ENCODE measurements at regions not wholly inside any gene's neighbourhood (a gene's known extent, or its start where the extent isn't known, plus 50 kb on each side); places are given as distances from the start of the nearest gene placed in this dataset.

DNA sequence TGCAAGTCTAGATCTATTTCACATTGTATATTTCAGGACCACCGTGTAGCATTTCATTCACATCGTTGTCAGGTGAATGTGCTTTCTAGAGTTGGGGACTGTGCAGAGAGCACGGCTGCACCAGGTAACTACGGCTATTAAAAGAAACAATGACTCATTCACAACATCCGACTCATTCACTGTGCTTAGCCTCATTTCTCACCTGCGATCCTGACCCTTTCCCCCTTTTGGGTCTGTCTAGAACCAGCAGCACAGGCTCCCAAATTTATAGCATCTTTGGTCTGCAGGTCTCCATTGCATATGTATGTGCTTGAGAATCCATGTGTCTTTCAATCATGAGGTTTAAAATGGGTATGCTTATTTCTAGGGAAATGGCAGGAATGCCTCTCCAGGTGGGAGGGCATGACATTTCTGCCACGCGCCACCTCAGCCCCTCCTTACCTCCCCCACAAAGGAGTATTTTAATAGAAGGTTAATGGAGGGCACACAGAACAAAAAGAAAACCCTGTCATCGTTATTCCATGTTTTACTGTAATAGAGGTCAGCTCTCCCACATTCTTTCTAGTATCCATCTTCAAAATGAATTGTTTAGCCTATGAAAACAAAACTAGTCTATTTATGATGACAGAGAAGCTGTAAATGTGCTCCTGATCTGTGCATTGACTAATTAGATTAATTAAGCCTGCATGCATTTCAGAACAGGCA lies 246.7 kb upstream of the EPHA4 start:
- DNase-seq, result no peak

DNA sequence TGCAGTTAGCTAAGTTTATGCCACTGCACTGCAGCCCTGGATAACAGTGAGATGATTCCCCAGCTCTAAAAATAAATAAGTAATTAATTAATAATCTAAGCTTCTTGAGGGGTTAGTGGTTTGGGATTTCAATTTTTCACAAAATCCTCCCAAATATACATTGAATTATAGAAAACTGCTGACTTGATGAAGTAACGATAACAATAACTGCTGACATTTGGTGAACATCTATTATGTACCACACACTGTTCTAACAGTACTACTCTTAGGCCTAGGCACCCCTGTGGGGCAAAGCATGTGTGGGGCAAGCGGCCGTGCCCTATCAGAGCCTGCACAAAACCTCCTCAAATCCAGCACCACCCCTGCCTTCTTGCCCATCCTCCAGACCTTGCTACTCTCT lies 245.8 kb upstream of the EPHA4 start:
- DNase-seq, result no peak

DNA sequence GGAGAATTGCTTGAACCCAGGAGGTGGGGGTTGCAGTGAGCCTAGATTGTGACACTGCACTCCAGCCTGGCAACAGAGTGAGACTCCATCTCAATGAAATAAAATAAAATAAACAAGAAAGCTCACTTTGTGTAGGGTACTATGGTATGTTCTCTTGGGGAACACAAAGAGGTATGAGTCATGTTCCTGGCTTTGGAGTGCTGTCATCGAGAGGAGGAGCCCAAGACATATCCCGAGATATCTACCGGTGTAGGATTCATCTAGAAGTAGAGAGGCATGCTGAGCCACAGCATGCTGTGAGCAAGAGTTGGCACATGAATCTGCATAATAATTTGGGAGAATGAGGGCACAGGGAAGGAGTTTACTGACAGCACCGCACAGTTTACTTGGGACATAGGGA lies 244.9 kb upstream of the EPHA4 start:
- DNase-seq, result no peak

DNA sequence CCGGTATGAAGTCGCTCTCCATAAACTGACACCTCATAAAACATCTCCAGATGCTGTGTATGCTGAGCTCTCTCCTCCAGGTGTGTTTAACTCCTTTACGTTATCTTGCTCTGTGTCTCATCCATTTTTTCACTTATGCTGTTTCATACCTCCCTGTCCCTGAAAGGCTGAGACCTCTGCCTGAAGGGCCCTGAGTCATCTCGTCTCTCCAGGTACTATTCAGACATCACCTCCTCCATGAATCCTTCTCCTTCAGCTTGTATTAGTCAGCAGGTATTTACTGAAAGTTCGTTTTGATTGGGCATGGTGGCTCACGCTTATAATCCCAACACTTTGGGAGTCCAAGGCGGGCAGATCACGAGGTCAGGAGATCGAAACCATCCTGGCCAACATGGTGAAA lies 244.5 kb upstream of the EPHA4 start:
- DNase-seq, result no peak

DNA sequence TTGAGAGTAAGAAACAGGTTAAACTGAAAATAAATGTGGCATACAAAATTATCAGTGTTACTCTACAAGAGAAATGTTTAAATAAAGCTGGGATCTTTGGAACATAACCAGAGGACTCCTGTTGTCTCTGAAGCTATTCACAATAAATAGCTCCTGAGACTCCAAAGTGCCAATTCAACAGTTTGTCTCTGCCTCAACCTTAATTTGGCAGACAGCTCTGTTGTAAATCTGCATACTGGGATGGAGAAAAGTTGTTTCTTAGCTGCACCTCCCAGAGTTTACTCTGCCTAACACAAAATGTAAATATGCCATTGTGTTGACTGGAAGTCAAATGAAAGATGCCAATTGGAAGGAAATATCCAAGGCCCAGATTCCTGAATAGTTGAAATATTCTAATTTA lies 238.5 kb upstream of the EPHA4 start:
- no peak for DNase-seq

DNA sequence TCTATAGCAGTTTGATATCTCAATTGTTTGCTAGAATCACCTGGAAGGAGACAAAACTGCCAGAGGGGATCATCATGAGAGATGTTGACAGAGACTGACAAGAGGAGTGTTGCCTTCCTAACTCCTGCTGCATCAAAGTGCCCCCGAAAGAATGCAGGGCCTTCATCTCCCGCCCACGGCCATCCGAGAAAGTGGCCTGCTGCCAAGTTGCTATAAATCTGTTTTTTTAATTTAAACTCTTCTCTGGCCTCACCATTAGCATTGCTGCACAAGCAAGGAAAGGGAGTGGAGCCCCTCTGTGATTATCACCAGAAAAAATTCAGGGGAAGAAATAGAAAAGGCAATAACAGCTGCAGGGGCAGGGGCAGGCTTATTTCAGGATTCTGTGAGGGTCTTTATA lies 238.1 kb upstream of the EPHA4 start:
- DNase-seq, result no peak

DNA sequence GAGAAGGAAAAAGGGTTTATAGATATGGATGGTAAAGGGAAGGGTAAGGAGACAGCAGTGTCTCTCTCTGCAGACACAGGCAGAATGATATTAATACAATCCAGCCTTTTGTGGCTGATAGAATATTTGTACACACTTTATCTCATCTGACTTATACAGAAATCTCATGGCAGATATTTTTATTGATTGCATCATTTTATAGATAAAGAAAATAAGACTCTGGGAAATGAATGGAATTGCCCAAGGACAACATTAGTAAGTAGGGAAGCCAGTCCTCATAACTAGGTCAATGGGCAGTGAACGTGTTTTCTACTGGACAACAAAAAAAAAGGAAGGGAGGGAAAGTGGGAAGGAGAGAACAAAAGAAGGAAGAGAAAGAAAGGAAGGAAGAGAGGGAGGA lies 236.4 kb upstream of the EPHA4 start:
- DNase-seq, result no peak

DNA sequence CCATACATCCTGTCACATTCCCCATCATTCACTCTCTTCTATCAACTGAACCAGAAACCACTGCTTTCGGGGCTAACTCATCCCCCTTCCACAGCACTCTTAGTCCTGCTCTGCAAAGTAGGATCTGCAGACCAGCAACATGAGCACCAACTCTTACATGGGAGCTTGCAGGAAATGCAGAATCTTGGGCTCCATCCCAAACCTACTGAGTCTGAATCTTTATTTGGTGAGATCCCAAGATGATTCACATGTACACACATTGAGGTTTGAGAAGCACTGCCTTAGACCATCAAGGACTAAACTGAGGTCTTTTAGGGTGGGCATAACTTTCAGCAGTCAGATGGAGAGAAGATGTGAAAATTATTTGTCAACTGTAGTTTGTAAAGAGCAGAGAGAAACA lies 235.6 kb upstream of the EPHA4 start:
- DNase-seq, result no peak

DNA sequence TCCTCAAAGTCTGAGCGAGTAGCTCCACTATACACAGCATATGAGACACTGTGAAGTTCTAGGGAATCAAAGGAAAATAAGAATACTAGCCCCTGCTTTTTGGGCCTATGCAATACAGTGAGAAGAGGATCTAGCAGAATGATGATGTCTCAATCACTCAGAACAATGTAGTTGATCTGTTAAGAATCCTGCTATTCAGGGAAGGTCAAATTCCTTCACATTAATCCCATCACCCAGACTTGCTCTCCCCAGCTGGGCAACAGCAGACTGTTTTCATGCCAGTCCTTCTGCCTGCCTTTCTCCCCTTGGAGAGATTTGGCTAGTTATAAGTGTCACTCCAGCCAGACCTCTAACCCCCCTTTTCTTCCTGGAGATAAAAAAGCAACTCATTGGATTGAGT lies 230.0 kb upstream of the EPHA4 start:
- DNase-seq, result no peak

DNA sequence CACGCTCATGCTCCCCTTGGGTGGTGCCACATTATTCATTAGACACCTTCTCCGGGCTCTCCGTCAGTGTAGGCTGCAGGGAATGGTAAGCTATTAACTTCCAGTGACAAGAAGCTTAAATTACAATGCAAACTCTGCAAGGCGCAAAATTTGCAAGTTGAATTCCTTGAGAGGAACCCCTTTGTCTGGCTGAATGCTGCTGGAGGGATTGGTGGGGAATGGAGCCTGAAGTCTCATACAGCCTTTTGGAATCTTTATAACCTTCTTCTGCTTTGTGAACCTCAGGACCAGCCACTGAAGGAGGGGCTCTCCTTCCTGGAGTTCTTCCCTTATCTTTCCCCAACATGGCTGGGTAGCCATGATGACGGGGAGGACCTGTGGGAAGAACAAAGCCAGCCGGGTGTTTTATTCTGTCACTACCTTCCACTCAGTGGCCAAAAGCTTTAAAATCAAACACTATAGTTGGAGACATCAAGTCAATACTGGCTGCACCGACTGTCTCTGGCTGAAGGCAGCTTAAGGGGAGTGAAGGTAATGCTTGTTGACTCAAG lies 220.9 kb upstream of the EPHA4 start:
- DNase-seq, result no peak

DNA sequence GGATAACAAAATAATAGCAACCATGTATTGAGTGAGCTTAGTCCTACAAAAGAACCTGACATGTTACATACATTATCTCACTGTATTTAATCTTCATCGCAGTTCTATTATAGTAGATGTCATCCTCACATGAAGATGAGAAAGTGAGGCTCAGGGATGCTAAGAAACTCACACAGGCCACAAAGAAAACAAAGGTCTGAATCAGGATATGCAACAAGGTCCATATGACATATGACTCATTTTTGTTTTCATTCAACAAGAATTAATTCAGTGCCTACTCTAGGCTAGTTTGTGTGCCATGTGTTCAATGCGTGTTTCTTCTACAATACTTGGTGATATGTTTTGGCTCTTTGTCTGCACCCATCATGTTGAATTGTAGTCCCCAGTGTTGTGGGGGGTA lies 219.7 kb upstream of the EPHA4 start:
- DNase-seq, result no peak

DNA sequence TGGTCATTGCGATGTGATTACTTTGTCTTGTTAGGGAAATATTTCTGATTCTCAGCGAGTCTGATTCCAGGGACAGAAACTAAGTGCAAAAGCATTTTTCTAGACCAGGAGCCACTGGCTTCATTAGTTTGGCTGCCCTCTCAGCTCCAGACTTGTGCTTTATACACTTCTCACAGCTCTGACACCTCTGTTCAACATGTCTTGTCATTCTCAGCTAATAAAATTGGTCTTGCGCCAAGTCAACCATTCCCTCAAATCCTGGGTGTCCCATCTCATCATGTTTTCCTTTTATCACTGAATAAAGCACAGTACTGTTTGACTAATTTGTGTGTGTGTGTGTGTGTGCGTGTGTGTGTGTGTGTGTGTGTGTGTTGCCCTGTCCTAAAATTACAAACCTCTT lies 215.5 kb upstream of the EPHA4 start:
- DNase-seq, result no peak

DNA sequence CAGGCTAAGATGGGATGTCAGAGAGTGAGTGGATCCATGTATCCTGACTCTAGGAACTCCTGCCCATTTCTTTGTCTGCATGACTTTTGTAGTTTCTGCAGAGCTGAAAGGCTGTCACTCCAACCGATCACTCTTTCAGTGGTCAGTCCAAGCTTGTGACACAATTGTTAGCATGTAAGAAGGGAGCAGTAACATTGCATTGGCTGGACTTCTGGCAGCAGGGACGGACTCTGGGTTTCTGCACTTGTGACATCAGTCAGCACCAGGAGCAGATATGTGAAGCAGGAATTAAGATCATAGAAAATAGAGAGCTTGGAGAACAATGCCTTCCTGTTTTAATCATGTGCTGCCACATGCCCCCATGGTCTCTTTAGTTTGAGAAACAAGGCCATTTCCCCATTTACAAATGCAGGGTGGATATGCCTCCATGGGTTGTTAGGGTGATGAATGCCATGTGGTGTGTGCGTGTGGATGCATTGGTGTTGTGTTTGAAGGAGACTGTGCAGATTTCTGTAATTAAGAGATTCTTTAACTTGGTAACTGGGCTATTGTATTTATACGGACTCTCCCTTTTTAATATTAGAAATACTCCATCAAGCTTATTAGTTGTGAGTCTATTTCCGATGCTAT lies 214.3 kb upstream of the EPHA4 start:
- DNase-seq, result no peak

DNA sequence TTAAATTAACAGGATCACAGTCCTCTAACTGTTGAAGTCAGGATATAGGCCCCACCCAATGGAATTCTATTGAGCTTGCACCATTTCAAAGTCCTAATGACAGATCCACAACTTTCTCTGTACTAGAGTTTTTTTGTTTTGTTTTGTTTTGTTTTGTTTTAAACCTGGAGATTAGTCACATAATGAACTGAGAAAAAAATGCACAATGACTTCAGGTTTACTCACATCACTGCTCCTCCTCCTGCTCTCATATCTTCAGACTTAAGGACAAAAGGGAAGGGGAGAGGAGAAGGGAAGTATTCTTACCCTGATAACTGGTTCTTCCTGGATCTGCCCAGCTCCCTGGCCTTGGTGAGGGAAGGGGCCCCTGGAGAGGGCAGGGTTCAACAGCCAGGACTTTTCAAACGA lies 208.2 kb upstream of the EPHA4 start:
- DNase-seq, result no peak

DNA sequence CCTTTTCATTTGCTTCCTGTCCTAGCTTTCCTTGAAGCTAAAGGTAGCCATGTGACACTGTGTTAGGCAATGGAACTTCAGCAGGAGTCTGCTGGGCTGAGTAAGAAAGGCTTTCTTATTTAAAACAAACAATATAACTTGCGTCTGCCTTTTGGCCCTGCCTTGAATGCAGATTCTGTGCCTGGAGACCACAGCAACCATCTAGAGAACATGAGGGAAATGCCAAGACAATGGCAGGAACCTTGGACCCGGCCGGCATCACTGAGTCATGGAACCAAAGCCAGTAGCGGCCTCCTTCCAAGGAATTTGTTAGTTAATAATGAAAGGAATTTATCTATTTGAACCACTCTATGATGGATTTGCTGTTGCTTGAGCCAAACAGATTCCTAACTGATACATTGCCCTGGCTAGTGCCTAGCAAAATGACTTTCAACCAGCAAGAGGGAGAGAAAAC lies 207.5 kb upstream of the EPHA4 start:
- peak; percentile 4 for DNase-seq

DNA sequence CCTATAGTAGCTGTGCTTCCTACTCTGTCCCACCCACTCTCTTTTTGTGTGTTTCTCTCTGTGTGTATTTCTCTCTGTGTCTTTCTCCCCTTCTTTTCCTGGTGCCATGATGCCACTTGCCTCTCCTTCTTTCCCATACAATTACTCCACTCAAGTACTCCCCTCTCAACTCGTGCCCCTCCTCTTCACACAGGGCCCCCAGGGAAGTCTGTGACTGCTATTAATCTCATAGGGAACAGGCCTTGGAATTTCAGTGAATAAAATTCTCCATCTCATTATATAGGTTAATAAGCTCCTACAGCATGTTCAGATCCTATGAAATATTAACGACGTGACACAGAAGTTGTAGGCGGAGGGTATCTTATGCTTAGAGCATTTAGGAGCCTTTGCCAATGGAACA lies 205.9 kb upstream of the EPHA4 start:
- no peak for DNase-seq

DNA sequence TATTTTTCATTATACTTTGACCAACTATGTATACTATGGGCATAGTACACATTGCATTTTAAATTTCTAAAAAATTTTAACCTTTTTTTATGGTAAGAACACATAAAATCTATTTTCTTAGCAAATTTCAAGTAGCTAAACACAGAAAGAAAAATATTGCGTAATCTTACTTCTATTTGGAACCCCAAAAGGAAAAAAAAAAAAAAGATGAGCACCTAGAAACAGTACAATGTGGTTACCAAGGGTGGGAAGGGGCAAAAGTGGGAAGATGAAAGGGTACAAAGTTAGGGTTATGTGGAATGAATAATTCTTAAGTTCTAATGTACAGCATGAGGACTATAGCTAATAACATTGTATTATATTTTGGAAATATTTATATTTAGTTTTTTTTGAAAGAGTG lies 205.0 kb upstream of the EPHA4 start:
- no peak for DNase-seq

DNA sequence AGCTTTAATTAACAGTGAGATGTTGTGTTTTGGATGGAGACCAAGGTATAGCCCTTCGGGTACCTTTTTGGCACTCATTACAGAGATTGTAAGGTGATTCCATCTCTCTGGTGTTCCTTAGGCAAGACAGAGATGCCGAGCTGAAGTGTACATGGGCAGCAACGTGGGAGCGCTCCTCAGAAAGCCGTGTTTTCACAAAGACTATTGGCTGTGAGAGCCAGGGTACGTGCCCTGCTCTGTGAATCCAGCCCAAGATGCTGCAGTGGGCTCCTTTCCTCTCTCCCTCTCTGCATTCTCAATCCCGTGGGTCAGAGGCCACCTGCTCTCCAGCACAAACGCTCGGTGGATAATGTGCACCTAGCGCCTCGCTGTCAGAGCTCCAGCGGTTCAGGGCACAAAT lies 203.0 kb upstream of the EPHA4 start:
- no peak for DNase-seq

DNA sequence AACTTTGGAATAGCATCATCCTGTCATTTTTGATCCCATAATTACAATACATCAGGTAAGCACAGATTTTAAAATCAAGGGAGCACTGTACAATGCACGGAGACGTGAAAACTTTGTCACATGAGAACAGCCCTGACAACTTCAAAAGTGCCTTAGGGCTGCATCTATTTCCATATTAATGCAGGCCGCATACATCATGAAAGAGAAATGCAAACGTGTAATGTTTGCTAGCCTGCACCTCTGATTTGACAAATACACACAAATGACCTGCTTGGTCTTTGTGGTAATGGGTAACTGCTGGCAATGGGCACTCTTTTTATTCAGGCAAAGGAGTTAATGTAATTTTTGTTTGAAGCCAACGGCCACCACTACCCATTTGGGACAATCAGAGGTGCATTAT lies 202.0 kb upstream of the EPHA4 start:
- DNase-seq, result no peak

DNA sequence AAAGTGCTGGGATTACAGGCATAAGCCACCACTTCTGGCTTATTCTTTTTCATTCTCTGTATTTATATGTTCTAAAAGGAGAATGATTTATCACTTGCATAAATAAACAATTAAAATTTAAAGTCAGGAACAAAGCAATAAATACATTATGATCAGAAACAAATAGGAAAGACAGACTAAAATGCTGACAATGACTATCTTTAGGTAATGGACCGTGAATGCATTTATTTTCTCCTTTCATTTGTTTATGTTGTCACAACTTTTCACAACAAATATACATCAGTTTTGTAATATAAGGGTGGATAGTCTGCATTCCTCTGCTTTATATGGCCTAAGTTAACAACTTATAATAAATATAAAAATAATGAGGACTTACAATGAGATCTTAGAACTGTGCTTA lies 199.2 kb upstream of the EPHA4 start:
- no peak for DNase-seq

DNA sequence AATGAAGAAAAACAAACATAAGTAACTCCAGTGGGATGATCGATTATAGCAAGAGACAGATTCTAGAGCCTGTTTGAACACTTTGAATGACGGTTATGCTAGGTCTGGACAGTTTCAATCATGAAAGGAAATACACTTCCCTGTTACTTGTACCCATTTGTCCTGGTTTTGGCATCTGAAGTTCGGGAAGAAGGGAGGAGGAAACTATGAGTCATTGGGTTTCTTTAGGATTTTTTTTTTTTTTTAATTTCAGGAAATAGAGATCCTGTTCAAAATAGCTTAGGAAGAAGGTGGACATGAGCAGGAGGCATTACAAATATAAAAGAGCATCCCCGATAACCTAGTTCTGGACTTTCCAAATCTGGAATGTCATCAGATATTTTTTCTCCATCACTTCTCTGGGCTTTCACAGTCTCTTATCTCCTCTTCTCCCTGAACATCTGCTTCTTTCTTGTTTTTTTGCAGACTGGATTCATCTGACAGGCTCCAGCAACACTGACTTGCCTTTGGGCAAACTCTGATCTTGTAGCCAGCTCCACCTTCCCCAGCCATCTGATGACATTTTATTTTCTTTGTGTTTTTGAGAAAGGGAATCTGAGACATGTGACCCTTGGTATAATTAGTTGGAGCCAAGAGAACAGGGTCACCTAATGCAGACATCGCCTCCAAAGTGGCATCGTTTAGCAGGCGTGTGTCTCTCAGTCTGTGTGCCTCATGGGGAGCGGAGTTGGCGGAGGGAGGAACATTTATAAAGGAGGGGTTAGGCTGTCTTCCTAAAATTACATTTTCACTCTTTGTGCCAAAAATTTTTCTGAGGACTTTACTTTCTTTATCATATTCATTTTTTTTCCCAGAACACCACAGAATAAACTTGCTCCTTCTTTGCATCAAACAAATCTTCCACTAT lies 195.3 kb upstream of the EPHA4 start:
- DNase-seq, result no peak

DNA sequence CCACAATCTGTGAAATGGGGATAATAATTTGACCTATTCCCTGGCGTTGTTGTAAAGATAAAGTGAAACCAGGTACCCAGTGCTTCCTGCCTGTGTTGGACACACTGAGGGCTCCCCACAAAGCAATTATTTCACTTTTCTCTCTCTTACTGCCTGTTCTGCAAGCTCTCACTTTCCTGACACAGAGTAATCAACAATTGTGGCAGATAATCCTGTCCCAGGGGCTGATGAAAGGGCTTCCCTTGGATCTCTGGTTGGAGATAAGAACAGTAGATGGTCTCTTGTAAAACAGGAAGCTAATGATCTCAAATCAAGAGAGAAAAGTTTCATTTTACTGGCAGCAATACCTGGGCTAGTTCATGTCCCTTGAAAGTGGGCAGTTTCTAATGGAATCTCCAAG lies 190.4 kb upstream of the EPHA4 start:
- no peak for DNase-seq

DNA sequence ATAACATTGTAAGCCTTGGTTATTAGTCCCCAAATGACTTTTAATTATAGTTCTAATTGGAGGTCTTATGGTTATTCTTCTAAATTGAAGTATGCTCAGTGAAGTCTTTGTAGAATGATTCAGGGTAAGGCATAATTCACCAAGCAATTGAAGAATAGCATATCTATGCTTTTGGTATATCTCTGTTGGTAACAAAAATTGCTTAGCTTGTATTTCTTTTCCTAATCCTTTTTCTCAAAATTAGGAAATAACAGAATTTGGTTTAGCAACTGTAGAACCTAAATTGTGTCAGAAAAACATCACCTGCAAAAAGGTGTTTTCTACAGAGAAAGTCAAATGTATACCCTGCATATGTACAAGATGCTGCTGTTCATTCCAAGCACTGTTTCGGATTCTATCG lies 189.2 kb upstream of the EPHA4 start:
- DNase-seq, result no peak

All from fibroblast of skin of scalp (primary cell).